ENCODE measurements at regions not wholly inside any gene's neighbourhood (a gene's known extent, or its start where the extent isn't known, plus 50 kb on each side); places are given as distances from the start of the nearest gene placed in this dataset.

GRCh38 chr5:128711216-128711615 lies 173.2 kb upstream of the FBN2 start:
- dilution Hi-C loops (cut with MboI; ENCODE audit: extremely low pct_ligation_motif_present, low sequenced_read_pairs) = no loop called here

GRCh38 chr5:128714551-128714950 lies 176.5 kb upstream of the FBN2 start:
- Histone ChIP-seq H3K4me2 (ENCODE audit: control insufficient read depth, extremely low read depth, insufficient read depth, low read depth, low read length) (no peak overlapping the region), H4K20me1 (ENCODE audit: control insufficient read depth, extremely low read depth, insufficient read depth, low read length) (no peaks in the 10 kb centered on the region), H3K4me1 (ENCODE audit: control insufficient read depth, extremely low read depth, insufficient read depth, low read length) (no peaks in the 10 kb centered on the region), H3K27ac (ENCODE audit: control insufficient read depth, insufficient read depth, low read length) (no peak overlapping the region), H3K79me2 (ENCODE audit: control insufficient read depth, insufficient read depth, low read length) (no peaks in the 10 kb centered on the region), H3K4me3 (ENCODE audit: control insufficient read depth in 2 of 3, extremely low read depth in 1 of 3, insufficient read depth in 2 of 3, low read depth in 1 of 3, low read length in 3 of 3) (no peak overlapping the region), H3K9me3 (ENCODE audit: control insufficient read depth, low read depth, low read length) (no peaks in the 10 kb centered on the region), H3K36me3 (ENCODE audit: control insufficient read depth in 2 of 2, extremely low read depth in 1 of 2, insufficient read depth in 2 of 2, low read length in 2 of 2) (no peaks in the 10 kb centered on the region), H3K9ac (ENCODE audit: control insufficient read depth, extremely low read depth, insufficient read depth, low read length) (no peak overlapping the region), H3K9me1 (ENCODE audit: control insufficient read depth, extremely low read depth, insufficient read depth, low read length) (no peaks in the 10 kb centered on the region), H3K27me3 (ENCODE audit: control insufficient read depth, extremely low read depth, insufficient read depth, low read length) (no peaks in the 10 kb centered on the region), H2AFZ (ENCODE audit: control insufficient read depth, low read length) (no peak overlapping the region)
- TF ChIP-seq CTCF (optimal IDR thresholded peaks at IDR 0.05 in 1 of 3, IDR thresholded peaks at IDR 0.05 in 1 of 3, conservative IDR thresholded peaks at IDR 0.05 in 1 of 3; ENCODE audit: extremely low read depth in 1 of 3, insufficient read depth in 2 of 3, low read length in 3 of 3) (no peak), EZH2 (IDR thresholded peaks at IDR 0.05; ENCODE audit: low read length) (no peak)
- no peak for FAIRE-seq
- dilution Hi-C loops (cut with MboI; ENCODE audit: extremely low pct_ligation_motif_present, low sequenced_read_pairs) = no loop called here
- DNase-seq (ENCODE audit: low read depth, low spot score) = no peak

More at GRCh38 chr5:128711216-128711615, 173.2 kb upstream of the FBN2 start:
- Histone ChIP-seq H2AFZ (ENCODE audit: control insufficient read depth, low read length) (no peak overlapping the region), H3K27me3 (ENCODE audit: control insufficient read depth, extremely low read depth, insufficient read depth, low read length) (no peaks in the 10 kb centered on the region), H3K36me3 (ENCODE audit: control insufficient read depth in 2 of 2, extremely low read depth in 1 of 2, insufficient read depth in 2 of 2, low read length in 2 of 2) (no peaks in the 10 kb centered on the region), H3K4me1 (ENCODE audit: control insufficient read depth, extremely low read depth, insufficient read depth, low read length) (no peaks in the 10 kb centered on the region), H3K9ac (ENCODE audit: control insufficient read depth, extremely low read depth, insufficient read depth, low read length) (no peak overlapping the region), H3K79me2 (ENCODE audit: control insufficient read depth, insufficient read depth, low read length) (no peaks in the 10 kb centered on the region), H4K20me1 (ENCODE audit: control insufficient read depth, extremely low read depth, insufficient read depth, low read length) (no peaks in the 10 kb centered on the region), H3K4me3 (ENCODE audit: control insufficient read depth in 2 of 3, extremely low read depth in 1 of 3, insufficient read depth in 2 of 3, low read depth in 1 of 3, low read length in 3 of 3) (no peak overlapping the region), H3K4me2 (ENCODE audit: control insufficient read depth, extremely low read depth, insufficient read depth, low read depth, low read length) (no peak overlapping the region), H3K9me3 (ENCODE audit: control insufficient read depth, low read depth, low read length) (no peaks in the 10 kb centered on the region), H3K27ac (ENCODE audit: control insufficient read depth, insufficient read depth, low read length) (no peak overlapping the region), H3K9me1 (ENCODE audit: control insufficient read depth, extremely low read depth, insufficient read depth, low read length) (no peaks in the 10 kb centered on the region)
- TF ChIP-seq EZH2 (IDR thresholded peaks at IDR 0.05; ENCODE audit: low read length) (no peak), CTCF (optimal IDR thresholded peaks at IDR 0.05 in 1 of 3, IDR thresholded peaks at IDR 0.05 in 1 of 3, conservative IDR thresholded peaks at IDR 0.05 in 1 of 3; ENCODE audit: extremely low read depth in 1 of 3, insufficient read depth in 2 of 3, low read length in 3 of 3) (no peak)
- FAIRE-seq (no peak), DNase-seq (ENCODE audit: low read depth, low spot score) (no peak)
